Ishikawa (cell line): ENCODE measurements at regions not wholly inside any gene's neighbourhood (a gene's known extent, or its start where the extent isn't known, plus 50 kb on each side); places are given as distances from the start of the nearest gene placed in this dataset.

ENCODE experiments used
- CEBPB ChIP-seq: IDR thresholded peaks from 2 replicates; pipeline ENCODE4 v1.6.1; 2012
- CREB1 ChIP-seq: IDR thresholded peaks from 2 replicates; pipeline ENCODE4 v1.6.1; 2012; ENCODE audit warnings: low read depth
- EGR1 ChIP-seq: IDR thresholded peaks from 2 replicates; pipeline ENCODE4 v1.6.1; 2012
- EP300 ChIP-seq: IDR thresholded peaks from 2 replicates; pipeline ENCODE4 v1.6.1; 2012; ENCODE audit warnings: borderline replicate concordance
- MAX ChIP-seq: IDR thresholded peaks from 2 replicates; pipeline ENCODE4 v1.6.1; 2012
- RAD21 ChIP-seq: IDR thresholded peaks from 2 replicates; pipeline ENCODE4 v1.6.1; 2012; ENCODE audit warnings: low read depth
- REST ChIP-seq: IDR thresholded peaks from 2 replicates; pipeline ENCODE4 v1.6.1; 2012; ENCODE audit warnings: low read depth, mild to moderate bottlenecking
- TAF1 ChIP-seq: IDR thresholded peaks from 2 replicates; pipeline ENCODE4 v1.6.1; 2012; ENCODE audit warnings: low read depth, mild to moderate bottlenecking
- TCF12 ChIP-seq: IDR thresholded peaks from 2 replicates; pipeline ENCODE4 v1.6.1; 2012; ENCODE audit warnings: low read depth
- TEAD4 ChIP-seq: IDR thresholded peaks from 2 replicates; pipeline ENCODE4 v1.6.1; 2012
- USF1 ChIP-seq: IDR thresholded peaks from 2 replicates; pipeline ENCODE4 v1.6.1; 2012
- YY1 ChIP-seq: IDR thresholded peaks from 2 replicates; pipeline ENCODE4 v1.6.1; 2012; ENCODE audit warnings: low read depth

- TF ChIP-seq RAD21 (no peak), EGR1 (no peak), TAF1 (no peak), MAX (no peak), CEBPB (no peak), TEAD4 (no peak), TCF12 (no peak), EP300 (no peak), YY1 (no peak), USF1 (no peak), REST (no peak), CREB1 (no peak)
These were observed 587.4 kb downstream of the METTL4 start for GRCh38 chr18:1983746-1984515.
